Activated B cell treated with CpG ODN at 0.5 μM for 24 hours (primary cell): ENCODE measurements at regions not wholly inside any gene's neighbourhood (a gene's known extent, or its start where the extent isn't known, plus 50 kb on each side); places are given as distances from the start of the nearest gene placed in this dataset.

Source experiments
- ATAC-seq: fragments of 200-7000 bp; cut with Tn5 transposase; one replicate; pipeline ENCODE4 v1.10.0; 2021; ENCODE audit warnings: low read depth, mild to moderate bottlenecking, moderate library complexity
- CTCF ChIA-PET: fragments of 350-600 bp; sonication (Branson Sonifier 250); formaldehyde crosslinking; loops from one replicate; lab custom pipeline; 2021; ENCODE audit warnings: antibody characterized with exemption; lab: Charles Lee
- POLR2A ChIA-PET: fragments of 350-600 bp; sonication (Branson Sonifier 250); formaldehyde crosslinking; loops from one replicate; lab custom pipeline; 2021; ENCODE audit warnings: antibody characterized with exemption; lab: Charles Lee
- DNase-seq: peaks from one replicate; pipeline ENCODE4 v3.0.0; 2022
- H3K27ac Mint-ChIP-seq: one replicate; pipeline ENCODE4 v1.8.0; 2020; ENCODE audit warnings: mixed read lengths
- H3K27me3 Mint-ChIP-seq: one replicate; pipeline ENCODE4 v1.8.0; 2021; ENCODE audit warnings: mixed read lengths
- H3K36me3 Mint-ChIP-seq: one replicate; pipeline ENCODE4 v1.8.0; 2021; ENCODE audit warnings: low read depth, mixed read lengths
- H3K4me1 Mint-ChIP-seq: one replicate; pipeline ENCODE4 v1.8.0; 2021; ENCODE audit warnings: mixed read lengths
- H3K4me3 Mint-ChIP-seq: one replicate; pipeline ENCODE4 v1.8.0; 2020; ENCODE audit warnings: mild to moderate bottlenecking, mixed read lengths
- H3K9me3 Mint-ChIP-seq: one replicate; pipeline ENCODE4 v1.8.0; 2020; ENCODE audit warnings: mixed read lengths
- CTCF ChIP-seq: fragments of 200-600 bp; IDR thresholded peaks from one replicate; pipeline ENCODE4 v1.8.0; 2022; ENCODE audit warnings: antibody characterized with exemption, mild to moderate bottlenecking
- intact Hi-C: fragments of 100-400 bp; cut with micrococcal nuclease; formaldehyde crosslinking; loops from one replicate; pipeline ENCODE4 v1.15.1; 2024

GRCh38 chr9:28792716-28793115, 1219.4 kb upstream of the C9orf72 start:
- intact Hi-C loops, result no loop called here
- no peak overlapping the region for H3K27ac Mint-ChIP-seq
- no peaks in the 10 kb centered on the region for H3K4me1 Mint-ChIP-seq
- no peaks in the 10 kb centered on the region for H3K9me3 Mint-ChIP-seq
- H3K36me3 Mint-ChIP-seq, result no peaks in the 10 kb centered on the region
- CTCF ChIA-PET, result no interaction called here
- no peak overlapping the region for H3K4me3 Mint-ChIP-seq
- H3K27me3 Mint-ChIP-seq, result no peaks in the 10 kb centered on the region
- ATAC-seq (no peak), DNase-seq (no peak)
- no peak for TF ChIP-seq CTCF
- POLR2A ChIA-PET, result no interaction called here

DNA sequence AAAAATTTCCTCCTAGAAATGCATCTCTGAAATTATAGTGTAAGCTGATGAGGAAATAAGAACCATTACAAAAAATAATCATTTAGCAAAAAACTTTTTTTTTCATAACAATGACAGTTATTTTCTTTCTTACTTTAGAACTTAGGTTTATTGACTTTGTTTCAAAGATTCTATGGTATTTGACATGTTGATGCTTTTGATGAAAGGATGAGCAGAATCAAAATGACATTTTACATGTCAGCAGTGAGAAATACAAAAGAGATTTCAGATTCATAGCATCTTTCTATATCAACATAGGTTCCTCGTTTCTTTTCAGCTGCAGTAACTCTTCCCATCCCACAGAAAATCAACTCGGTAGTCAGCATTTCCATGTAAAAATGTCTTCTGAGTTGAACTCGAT, 1226.6 kb upstream of the C9orf72 start:
- no peak for TF ChIP-seq CTCF
- no peaks in the 10 kb centered on the region for H3K36me3 Mint-ChIP-seq
- H3K4me1 Mint-ChIP-seq, result no peaks in the 10 kb centered on the region
- DNase-seq (no peak), ATAC-seq (no peak)
- ChIA-PET POLR2A (no interaction called here), CTCF (no interaction called here)
- intact Hi-C loops, result no loop called here
- H3K27me3 Mint-ChIP-seq, result no peaks in the 10 kb centered on the region
- no peaks in the 10 kb centered on the region for H3K9me3 Mint-ChIP-seq
- no peak overlapping the region for H3K4me3 Mint-ChIP-seq
- H3K27ac Mint-ChIP-seq, result no peak overlapping the region

DNA sequence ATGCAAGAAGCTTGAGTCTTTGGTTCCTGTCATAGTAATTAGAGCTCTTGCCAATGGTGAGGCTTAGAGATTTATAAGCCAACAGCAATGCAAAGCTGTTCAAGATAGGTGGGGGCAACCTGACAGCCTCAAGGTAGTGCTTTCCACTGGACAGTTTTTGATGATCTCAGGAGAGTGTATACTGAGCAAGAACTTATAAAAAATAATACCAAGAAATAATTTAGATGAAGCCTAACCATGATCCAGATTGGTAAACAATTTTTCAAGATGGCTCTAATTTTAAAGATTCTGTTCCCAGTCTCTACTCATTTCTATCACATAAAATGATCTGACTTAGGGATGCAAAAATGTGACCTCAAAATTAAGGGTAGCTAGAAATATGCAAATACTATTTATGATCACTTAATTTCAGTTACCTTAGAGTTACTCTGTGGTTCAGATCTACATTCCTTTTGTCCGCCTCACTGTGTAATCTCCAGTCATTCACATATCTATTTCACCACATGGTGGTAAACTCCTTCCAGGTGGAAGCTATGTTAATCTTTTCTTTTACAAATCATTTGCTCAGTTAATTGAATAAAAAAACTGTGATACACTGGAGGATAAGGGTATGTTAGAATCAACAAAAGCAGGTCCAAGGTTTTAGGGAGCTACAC, 1228.0 kb upstream of the C9orf72 start:
- intact Hi-C loops, result no loop called here
- no peak for TF ChIP-seq CTCF
- DNase-seq, result no peak
- H3K27ac Mint-ChIP-seq, result no peak overlapping the region
- ATAC-seq, result no peak
- ChIA-PET CTCF (no interaction called here), POLR2A (no interaction called here)
- no peaks in the 10 kb centered on the region for H3K27me3 Mint-ChIP-seq
- no peaks in the 10 kb centered on the region for H3K36me3 Mint-ChIP-seq
- H3K9me3 Mint-ChIP-seq, result no peaks in the 10 kb centered on the region
- no peak overlapping the region for H3K4me3 Mint-ChIP-seq
- H3K4me1 Mint-ChIP-seq, result no peaks in the 10 kb centered on the region

- CTCF ChIA-PET, result no interaction called here
- intact Hi-C loops, result no loop called here
- Mint-ChIP-seq H3K4me1 (no peaks in the 10 kb centered on the region), H3K9me3 (no peaks in the 10 kb centered on the region), H3K27ac (no peak overlapping the region), H3K27me3 (no peaks in the 10 kb centered on the region), H3K36me3 (no peaks in the 10 kb centered on the region), H3K4me3 (no peak overlapping the region)
- no peak for TF ChIP-seq CTCF
- DNase-seq, result no peak
- POLR2A ChIA-PET, result no interaction called here
- ATAC-seq, result no peak
Observed at GRCh38 chr9:28805197-28805596, 1231.9 kb upstream of the C9orf72 start.

GRCh38 chr9:28808042-28808441, 1234.8 kb upstream of the C9orf72 start:
- no peaks in the 10 kb centered on the region for H3K4me1 Mint-ChIP-seq
- no peak overlapping the region for H3K27ac Mint-ChIP-seq
- ChIA-PET CTCF (no interaction called here), POLR2A (no interaction called here)
- H3K36me3 Mint-ChIP-seq, result no peaks in the 10 kb centered on the region
- DNase-seq (no peak), ATAC-seq (no peak)
- H3K27me3 Mint-ChIP-seq, result no peaks in the 10 kb centered on the region
- intact Hi-C loops, result no loop called here
- no peaks in the 10 kb centered on the region for H3K9me3 Mint-ChIP-seq
- H3K4me3 Mint-ChIP-seq, result no peak overlapping the region
- TF ChIP-seq CTCF, result no peak
